ENCODE measurements at regions not wholly inside any gene's neighbourhood (a gene's known extent, or its start where the extent isn't known, plus 50 kb on each side); places are given as distances from the start of the nearest gene placed in this dataset.

GRCh38 chr22:44594951-44595350 lies 96.9 kb upstream of the RTL6 start:
- no peak for ATAC-seq
- no peak for TF ChIP-seq CTCF (IDR thresholded peaks at IDR 0.05)
- H3K4me3 ChIP-seq = no peak overlapping the region
- DNase-seq = no peak
- H3K36me3 ChIP-seq = no peaks in the 10 kb centered on the region
- intact Hi-C loops (cut with DNase I) = no loop called here
- no peaks in the 10 kb centered on the region for H3K9me3 ChIP-seq
- WGBS, 2 donors = 61 to 71% methylated on average over 11 of the region's 11 CpGs
- no peak overlapping the region for H3K27ac ChIP-seq
- peaks cover 0 to 5% (median 0%) of the 10 kb centered on the region in 9 donors for H3K4me1 ChIP-seq
- H3K27me3 ChIP-seq = peaks cover 0 to 27% (median 4%) of the 10 kb centered on the region in 7 donors

- H3K4me3 ChIP-seq = no peak overlapping the region
- H3K4me1 ChIP-seq = peaks cover 0 to 5% (median 0%) of the 10 kb centered on the region in 9 donors
- H3K27me3 ChIP-seq = peaks cover 0 to 27% (median 4%) of the 10 kb centered on the region in 7 donors
- TF ChIP-seq CTCF (IDR thresholded peaks at IDR 0.05) = no peak
- no peaks in the 10 kb centered on the region for H3K36me3 ChIP-seq
- WGBS, 2 donors = 50 to 58% methylated on average over 5 of the region's 5 CpGs
- DNase-seq = no peak
- no peak for ATAC-seq
- intact Hi-C loops (cut with DNase I) = no loop called here
- peaks cover 0 to 5% (median 0%) of the 10 kb centered on the region in 11 donors for H3K9me3 ChIP-seq
- H3K27ac ChIP-seq = no peak overlapping the region
These were observed 94.8 kb upstream of the RTL6 start for GRCh38 chr22:44592824-44593148.

- Histone ChIP-seq H3K36me3 (no peaks in the 10 kb centered on the region), H3K27me3 (peaks cover 0 to 27% (median 4%) of the 10 kb centered on the region in 7 donors), H3K4me3 (no peak overlapping the region), H3K4me1 (peaks cover 0 to 5% (median 0%) of the 10 kb centered on the region in 9 donors), H3K9me3 (peaks cover 0 to 5% (median 0%) of the 10 kb centered on the region in 11 donors), H3K27ac (no peak overlapping the region)
- intact Hi-C loops (cut with DNase I) = no loop called here
- DNase-seq (no peak), ATAC-seq (no peak)
- 69 to 78% methylated on average over 10 of the region's 10 CpGs for WGBS, 2 donors
- TF ChIP-seq CTCF (IDR thresholded peaks at IDR 0.05) = no peak
These were observed 94.2 kb upstream of the RTL6 start for GRCh38 chr22:44592126-44592823.

GRCh38 chr22:44591146-44591790 lies 93.2 kb upstream of the RTL6 start:
- Histone ChIP-seq H3K27ac (no peak overlapping the region), H3K9me3 (peaks cover 0 to 5% (median 0%) of the 10 kb centered on the region in 11 donors), H3K4me3 (no peak overlapping the region), H3K4me1 (peaks cover 0 to 5% (median 0%) of the 10 kb centered on the region in 9 donors), H3K36me3 (no peaks in the 10 kb centered on the region), H3K27me3 (peaks cover 0 to 29% (median 5%) of the 10 kb centered on the region in 7 donors)
- intact Hi-C loops (cut with DNase I) = no loop called here
- no peak for TF ChIP-seq CTCF (IDR thresholded peaks at IDR 0.05)
- no peak for ATAC-seq
- WGBS, 2 donors = 88 to 97% methylated on average over 19 of the region's 19 CpGs
- no peak for DNase-seq
